Right hindlimb (tissue), 1 donor: ENCODE measurements at regions not wholly inside any gene's neighbourhood (a gene's known extent, or its start where the extent isn't known, plus 50 kb on each side); places are given as distances from the start of the nearest gene placed in this dataset.
A peak's percentile ranks its signal among the peaks of the same experiment; 100 is the strongest.
"Not testable (repeated sequence)": the region's sequence is repeated elsewhere in the genome, so short reads cannot be mapped to it uniquely, and the experiment has no call there.

Experiments used
- DNase-seq: peaks from one replicate; pipeline ENCODE4 v3.0.0-alpha.2; 2018

GRCh38 chr1:168490306-168490705 lies 53.5 kb downstream of the XCL2 start:
- no peak for DNase-seq

DNA sequence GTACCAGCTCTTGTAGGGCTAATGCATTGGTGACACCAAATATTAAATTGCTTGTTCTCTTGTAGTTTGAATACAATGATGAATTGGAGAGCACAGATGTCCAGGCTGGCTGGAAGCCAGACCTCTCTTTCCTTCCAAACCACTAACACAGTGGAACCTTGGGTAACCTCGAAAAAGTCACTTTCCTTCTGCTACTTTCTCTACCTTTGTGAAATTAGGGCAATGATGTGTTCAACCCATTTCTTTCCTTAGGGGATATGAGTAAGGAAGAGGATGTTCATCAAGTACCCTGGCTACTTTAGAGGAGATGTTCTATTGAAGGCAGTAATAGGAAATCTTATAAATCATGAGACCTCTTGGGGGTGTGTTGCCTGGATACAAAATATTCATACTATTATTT lies 55.7 kb downstream of the XCL2 start:
- peak; percentile 73 for DNase-seq

DNA sequence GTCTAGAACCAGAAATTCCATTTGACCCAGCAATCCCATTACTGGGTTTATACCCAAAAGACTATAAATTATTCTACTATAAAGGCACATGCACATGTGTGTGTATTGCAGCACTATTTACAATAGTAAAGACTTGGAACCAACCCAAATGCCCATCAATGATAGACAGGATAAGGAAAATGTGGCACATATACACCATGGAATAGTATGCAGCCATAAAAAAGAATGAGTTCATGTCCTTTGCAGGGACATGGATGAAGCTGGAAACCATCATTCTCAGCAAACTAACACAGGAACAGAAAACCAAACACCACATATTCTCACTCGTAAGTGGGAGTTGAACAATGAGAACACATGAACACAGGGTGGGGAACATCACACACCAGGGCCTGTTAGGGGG lies 57.0 kb downstream of the XCL2 start:
- not testable (repeated sequence) for DNase-seq

DNA sequence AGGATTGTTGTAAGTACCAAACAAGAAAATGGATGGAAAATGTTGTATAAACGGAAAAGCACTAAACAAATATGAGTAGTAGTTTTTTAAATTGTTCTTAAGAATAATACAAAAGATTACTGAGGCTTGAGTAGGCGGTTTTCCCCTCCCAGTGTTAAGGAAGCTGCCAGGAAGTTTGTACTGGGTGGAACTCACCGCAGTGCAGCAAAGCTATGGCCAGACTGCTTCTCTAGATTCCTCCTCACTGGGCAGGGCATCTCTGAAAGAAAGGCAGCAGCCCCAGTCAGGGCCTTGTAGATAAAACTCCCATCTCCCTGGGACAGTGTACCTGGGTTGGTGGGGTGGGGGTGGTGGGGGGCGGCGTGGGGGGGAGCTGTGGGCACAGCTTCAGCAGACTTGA lies 58.7 kb downstream of the XCL2 start:
- DNase-seq = peak; percentile 35

GRCh38 chr1:168484083-168484482 lies 59.7 kb downstream of the XCL2 start:
- no peak for DNase-seq

DNA sequence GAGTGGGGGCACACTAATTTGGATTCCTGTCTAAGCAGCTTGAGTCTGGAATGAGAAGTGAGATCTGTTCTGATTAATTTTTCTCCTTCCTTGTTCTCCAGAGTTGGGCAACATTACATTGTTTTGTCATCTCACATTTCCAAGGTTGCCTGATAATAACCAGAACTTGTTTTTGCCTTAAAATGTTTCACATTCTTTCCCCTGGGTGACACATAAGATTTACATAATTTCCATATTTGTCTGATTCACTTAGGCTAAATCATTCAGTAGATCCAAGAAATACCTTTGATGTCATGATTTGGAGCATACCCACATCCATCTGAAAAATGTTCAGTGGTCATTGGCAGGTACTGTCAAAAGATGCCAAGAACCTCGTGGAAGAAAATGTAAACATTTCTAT lies 60.3 kb downstream of the XCL2 start:
- no peak for DNase-seq

GRCh38 chr1:168482106-168482505 lies 61.7 kb downstream of the XCL2 start:
- no peak for DNase-seq

- no peak for DNase-seq
Measured at GRCh38 chr1:168481586-168481985, 62.2 kb downstream of the XCL2 start.

- DNase-seq = no peak
Measured at GRCh38 chr1:168480997-168481396, 62.8 kb downstream of the XCL2 start.

DNA sequence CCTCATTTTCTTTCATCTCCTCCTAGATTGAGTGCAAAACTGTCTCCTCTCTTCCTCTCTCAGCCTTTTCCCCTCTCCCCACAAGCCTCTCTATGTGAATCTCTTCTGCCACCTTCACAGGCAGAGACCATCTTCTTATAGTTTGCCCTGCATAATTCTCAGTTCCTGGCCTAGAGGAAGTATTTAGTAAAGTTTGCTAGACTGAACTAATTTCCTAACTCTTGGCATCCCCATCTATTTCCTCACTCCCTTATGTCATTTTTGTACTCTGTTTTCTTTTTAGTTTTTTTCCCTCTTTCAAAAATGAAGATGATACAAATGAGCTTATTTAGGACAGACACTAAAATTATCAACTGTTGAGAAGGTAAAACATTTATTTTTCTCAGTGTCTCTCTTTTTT lies 66.0 kb downstream of the XCL2 start:
- DNase-seq = no peak

- DNase-seq = no peak
Measured at GRCh38 chr1:168476588-168477385, 67.0 kb downstream of the XCL2 start.

GRCh38 chr1:168474322-168474721 lies 69.5 kb downstream of the XCL2 start:
- DNase-seq = no peak

DNA sequence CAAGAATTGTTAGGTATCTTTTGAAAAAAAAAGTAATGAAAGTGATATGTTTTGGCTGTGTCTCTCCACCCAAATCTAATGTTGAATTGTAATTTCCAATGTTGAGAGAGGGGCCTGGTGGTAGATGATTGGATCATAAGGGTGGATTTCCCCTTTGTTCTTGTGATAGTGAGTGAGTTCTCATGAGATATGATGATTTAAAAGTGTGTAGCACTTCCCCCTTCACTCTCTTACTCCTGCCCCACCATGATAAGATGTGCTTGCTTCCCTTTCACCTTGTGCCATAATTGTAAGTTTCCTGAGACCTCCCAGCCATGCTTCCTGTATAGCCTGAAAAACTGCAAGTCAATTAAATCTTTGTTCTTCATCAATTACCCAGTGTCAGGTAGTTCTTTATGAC lies 70.7 kb downstream of the XCL2 start:
- no peak for DNase-seq

GRCh38 chr1:168472223-168472622 lies 71.6 kb downstream of the XCL2 start:
- peak; percentile 22 for DNase-seq

GRCh38 chr1:168470901-168471431 lies 72.8 kb downstream of the XCL2 start:
- no peak for DNase-seq

DNA sequence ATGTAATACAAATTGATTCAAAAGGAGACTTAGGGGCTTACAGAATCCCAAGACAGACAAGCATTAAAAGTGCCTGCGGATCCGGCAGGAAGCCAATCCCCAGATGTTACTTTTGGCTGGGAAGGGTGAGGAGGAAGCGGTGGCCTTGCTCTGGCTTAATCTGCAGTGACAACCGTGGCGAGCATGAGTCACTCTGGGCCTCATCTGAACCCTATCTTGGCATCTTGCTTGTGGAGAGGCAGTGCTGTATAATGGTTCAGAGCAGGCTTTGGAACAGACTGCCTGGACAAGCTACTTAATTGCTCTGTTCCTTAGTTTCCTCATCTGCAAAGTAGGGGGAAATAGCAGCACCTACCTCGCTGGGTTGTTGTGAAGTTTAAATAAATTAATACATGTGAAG lies 74.1 kb downstream of the XCL2 start:
- peak; percentile 85 for DNase-seq

GRCh38 chr1:168468822-168469221 lies 75.0 kb downstream of the XCL2 start:
- no peak for DNase-seq

DNA sequence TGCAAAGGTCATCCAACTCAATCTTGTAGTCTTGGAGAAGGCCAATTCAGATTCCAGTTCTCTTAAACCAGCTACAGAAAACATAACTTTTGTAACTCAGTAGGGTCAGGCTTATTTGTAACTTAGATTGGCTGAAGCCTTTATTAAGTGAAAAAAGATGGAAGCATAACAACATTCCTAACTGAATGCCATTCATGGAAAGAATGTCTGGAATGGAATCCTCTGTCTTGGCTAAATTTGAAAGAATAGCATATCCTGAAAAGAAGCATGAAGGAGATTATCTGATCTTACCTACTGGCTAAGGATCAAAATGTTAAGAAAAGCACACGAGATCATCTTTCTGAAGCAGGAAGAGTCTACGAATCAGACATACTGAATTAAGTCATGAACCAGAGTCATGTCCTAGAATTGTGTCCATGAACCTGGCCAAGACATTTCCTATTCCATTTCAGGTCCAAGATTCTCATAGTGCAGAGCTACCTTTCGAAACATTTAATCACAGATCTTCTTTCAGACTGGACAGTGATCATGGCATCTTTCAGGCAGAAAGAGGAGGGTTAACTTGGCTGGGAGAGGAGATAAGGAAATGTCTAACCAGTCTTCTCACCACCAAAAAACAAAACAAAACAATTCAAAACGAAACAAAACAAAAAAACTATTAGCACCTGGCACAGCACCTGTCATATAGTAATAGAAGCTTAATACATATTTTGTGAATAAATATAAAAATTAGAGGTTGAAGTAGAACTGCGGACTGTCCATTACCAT lies 75.6 kb downstream of the XCL2 start:
- no peak for DNase-seq

DNA sequence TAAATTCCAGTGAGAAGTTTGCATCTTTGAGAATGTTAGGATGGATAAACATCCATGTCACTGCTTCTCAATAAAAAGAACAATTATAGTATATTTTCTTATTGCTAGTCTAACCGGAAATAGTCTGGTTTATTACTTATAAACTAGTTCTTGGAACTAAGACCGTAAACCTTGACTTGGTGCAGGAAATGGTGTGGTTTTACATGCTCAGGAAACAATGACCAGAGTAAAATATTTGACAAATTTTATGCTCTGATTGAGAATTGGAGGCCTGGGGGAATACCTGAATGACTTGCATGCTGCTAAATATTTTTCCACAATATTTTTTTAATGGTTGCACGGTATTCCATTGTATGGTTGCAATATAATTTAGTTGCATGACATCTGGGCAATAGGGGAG lies 76.3 kb downstream of the XCL2 start:
- DNase-seq = no peak

DNA sequence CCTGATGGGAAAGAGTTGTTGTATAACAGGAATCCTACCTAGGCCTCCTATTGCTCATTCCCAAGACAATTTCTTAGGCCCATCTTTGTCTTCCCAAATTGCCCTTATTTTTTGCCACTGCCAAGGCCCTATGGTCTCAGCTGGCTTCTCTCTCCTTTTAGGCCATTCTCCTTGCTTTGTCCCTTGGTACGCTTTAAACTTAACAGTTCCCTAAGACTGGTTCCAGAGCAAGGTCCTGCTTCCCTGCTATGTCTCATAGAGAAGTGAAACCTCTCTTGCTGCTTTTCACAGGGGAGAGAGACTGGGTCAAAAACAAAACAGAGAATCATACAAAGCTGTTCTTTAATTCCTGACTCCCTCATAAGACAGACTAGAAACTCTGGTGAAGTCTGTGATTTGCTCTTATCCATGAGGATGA lies 77.1 kb downstream of the XCL2 start:
- DNase-seq = no peak

- peak; percentile 79 for DNase-seq
Measured at GRCh38 chr1:168466092-168466713, 77.6 kb downstream of the XCL2 start.

DNA sequence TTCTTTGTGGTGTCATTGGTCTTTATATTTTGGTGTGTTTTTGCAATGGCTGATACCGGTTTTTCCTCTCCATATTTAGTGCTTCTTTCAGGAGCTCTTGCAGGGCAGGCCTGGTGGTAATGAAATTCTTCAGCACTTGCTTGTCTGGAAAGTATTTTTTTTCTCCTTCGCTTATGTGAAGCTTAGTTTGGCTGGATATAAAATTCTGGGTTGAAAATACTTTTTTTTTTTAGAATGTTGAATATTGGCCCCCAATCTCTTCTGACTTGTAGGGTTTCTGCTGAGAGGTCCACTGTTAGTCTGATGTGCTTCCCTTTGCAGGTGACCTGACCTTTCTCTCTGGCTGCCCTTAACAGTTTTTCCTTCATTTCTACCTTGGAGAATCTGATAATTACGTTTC lies 82.7 kb downstream of the XCL2 start:
- not testable (repeated sequence) for DNase-seq

- not testable (repeated sequence) for DNase-seq
Measured at GRCh38 chr1:168457296-168457695, 86.5 kb downstream of the XCL2 start.

DNA sequence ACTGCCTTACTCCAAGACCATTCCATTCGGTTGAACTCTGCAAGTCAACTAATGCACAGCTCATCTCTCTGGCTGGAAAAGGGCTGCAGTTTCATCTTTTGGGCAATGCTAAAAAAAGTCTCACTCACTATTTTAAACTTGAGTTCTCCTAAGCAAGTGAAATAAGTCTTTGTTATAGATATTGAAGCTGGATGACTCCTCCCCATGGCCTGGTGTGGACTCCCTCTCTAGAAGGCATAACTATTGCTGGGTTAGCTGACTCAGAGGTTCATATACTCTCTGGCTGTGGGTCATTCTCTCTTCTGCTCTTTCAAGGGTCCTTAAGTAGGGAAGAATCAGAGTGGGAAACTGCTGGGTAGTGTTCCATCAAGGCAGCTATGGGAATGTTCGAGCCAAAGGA lies 88.0 kb downstream of the XCL2 start:
- DNase-seq = no peak
